RWPE1 (cell line): ENCODE measurements at regions not wholly inside any gene's neighbourhood (a gene's known extent, or its start where the extent isn't known, plus 50 kb on each side); places are given as distances from the start of the nearest gene placed in this dataset.

Source experiments
- CTCF ChIA-PET: fragments of 350-600 bp; sonication (Branson Sonifier 250); formaldehyde crosslinking; extraction: SDS; loops from one replicate; lab custom pipeline; 2021; lab: Yijun Ruan, JAX
- POLR2A ChIA-PET: fragments of 400-600 bp; formaldehyde crosslinking; extraction: SDS; loops from one replicate; lab custom pipeline; 2020; ENCODE audit warnings: antibody characterized with exemption; ENCODE audit not compliant: low non-redundant PET; lab: Yijun Ruan, JAX
- DNase-seq: peaks from one replicate; pipeline ENCODE4 v3.0.0; 2012; ENCODE audit warnings: low spot score
- H3K27ac ChIP-seq: fragments of 450-650 bp; 2 replicates; pipeline ENCODE4 v1.5.1; 2017
- CTCF ChIP-seq: fragments of 450-650 bp; conservative IDR thresholded peaks from 2 replicates; pipeline ENCODE4 v1.5.1; 2017; ENCODE audit warnings: low read depth, mild to moderate bottlenecking

- no peak overlapping the region for H3K27ac ChIP-seq
- CTCF ChIA-PET = interaction anchor here (0.6 kb wide), 1 partner anchor 1048 kb away, joined by 3 read pairs; no protein-coding TSS in a partner anchor
- no peak for TF ChIP-seq CTCF
- no peak for DNase-seq
- POLR2A ChIA-PET = no interaction called here
These were observed 120.3 kb upstream of the DKK2 start for GRCh38 chr4:107156443-107156842.

GRCh38 chr4:107155366-107155765 is 119.3 kb upstream of the DKK2 start:
- H3K27ac ChIP-seq = no peak overlapping the region
- CTCF ChIA-PET = no interaction called here
- no peak for DNase-seq
- TF ChIP-seq CTCF = no peak
- POLR2A ChIA-PET = no interaction called here

- DNase-seq = no peak
- ChIA-PET POLR2A (no interaction called here), CTCF (no interaction called here)
- no peak for TF ChIP-seq CTCF
- no peak overlapping the region for H3K27ac ChIP-seq
These were observed 117.8 kb upstream of the DKK2 start for GRCh38 chr4:107153956-107154355.

- POLR2A ChIA-PET = no interaction called here
- CTCF ChIA-PET = no interaction called here
These were observed 117.1 kb upstream of the DKK2 start for GRCh38 chr4:107153228-107153627.

GRCh38 chr4:107151173-107151572 is 115.1 kb upstream of the DKK2 start:
- ChIA-PET POLR2A (no interaction called here), CTCF (no interaction called here)
- H3K27ac ChIP-seq = no peak overlapping the region
- no peak for TF ChIP-seq CTCF
- no peak for DNase-seq

More at GRCh38 chr4:107153228-107153627, 117.1 kb upstream of the DKK2 start:
- no peak overlapping the region for H3K27ac ChIP-seq
- DNase-seq = no peak
- TF ChIP-seq CTCF = no peak

- no peak for DNase-seq
- POLR2A ChIA-PET = no interaction called here
- H3K27ac ChIP-seq = no peak overlapping the region
- TF ChIP-seq CTCF = no peak
- CTCF ChIA-PET = no interaction called here
These were observed 112.8 kb upstream of the DKK2 start for GRCh38 chr4:107148904-107149303.

- ChIA-PET CTCF (no interaction called here), POLR2A (no interaction called here)
- TF ChIP-seq CTCF = no peak
- no peak for DNase-seq
- H3K27ac ChIP-seq = no peak overlapping the region
These were observed 111.8 kb upstream of the DKK2 start for GRCh38 chr4:107147873-107148272.
